GM12872 (cell line): ENCODE measurements at regions not wholly inside any gene's neighbourhood (a gene's known extent, or its start where the extent isn't known, plus 50 kb on each side); places are given as distances from the start of the nearest gene placed in this dataset.

Experiments used
- CTCF ChIP-seq: IDR thresholded peaks from 3 replicates; pipeline ENCODE4 v1.5.1; 2011; ENCODE audit warnings: low read depth, mild to moderate bottlenecking, low read length, moderate library complexity; ENCODE audit not compliant: insufficient read depth

GRCh38 chr2:18949871-18950270, 360.5 kb upstream of the NT5C1B start:
- no peak for TF ChIP-seq CTCF

- TF ChIP-seq CTCF = no peak
These were observed 350.8 kb upstream of the NT5C1B start for GRCh38 chr2:18940184-18940583.

- no peak for TF ChIP-seq CTCF
These were observed 345.5 kb upstream of the NT5C1B start for GRCh38 chr2:18934886-18935285.

GRCh38 chr2:18932853-18933252, 343.5 kb upstream of the NT5C1B start:
- TF ChIP-seq CTCF = no peak

GRCh38 chr2:18930971-18931370, 341.6 kb upstream of the NT5C1B start:
- TF ChIP-seq CTCF = no peak

- no peak for TF ChIP-seq CTCF
These were observed 338.3 kb upstream of the NT5C1B start for GRCh38 chr2:18927525-18928232.

GRCh38 chr2:18926631-18927524, 337.5 kb upstream of the NT5C1B start:
- TF ChIP-seq CTCF = no peak
